Breast epithelium (tissue), 4 donors: ENCODE measurements at regions not wholly inside any gene's neighbourhood (a gene's known extent, or its start where the extent isn't known, plus 50 kb on each side); places are given as distances from the start of the nearest gene placed in this dataset.
A peak's percentile ranks its signal among the peaks of the same experiment; 100 is the strongest.

Experiments used
- DNase-seq, 2 donors: peaks; one replicate each; pipeline ENCODE4 v3.0.0-alpha.2; 2019; ENCODE audit warnings: low spot score in 2 of 2
- H3K27ac ChIP-seq, 2 donors: fragments of 200-600 bp; sonication (generic) in 1 of 2; one replicate each; pipeline ENCODE4 v1.5.1; 2016 to 2019; ENCODE audit warnings: mild to moderate bottlenecking in 1 of 2
- H3K27me3 ChIP-seq, 2 donors: fragments of 200-600 bp; sonication (generic) in 1 of 2; one replicate each; pipeline versions ENCODE4 v1.5.1 to v1.6.0; 2017 to 2019; ENCODE audit warnings: control low read depth in 1 of 2, mild to moderate bottlenecking in 1 of 2
- H3K36me3 ChIP-seq: fragments of 200-600 bp; one replicate; pipeline ENCODE4 v1.5.1; 2019
- H3K4me1 ChIP-seq, 2 donors: fragments of 200-600 bp; sonication (generic); one replicate each; pipeline ENCODE4 v1.5.1; 2016 to 2019; ENCODE audit warnings: control low read depth in 1 of 2
- H3K4me3 ChIP-seq, 3 donors: fragments of 200-600 bp; sonication (generic); 1 replicate in 2 of 3; 2 replicates in 1 of 3; pipeline ENCODE4 v1.5.1; 2016 to 2019; ENCODE audit warnings: mild to moderate bottlenecking in 3 of 3, moderate library complexity in 2 of 3
- H3K9me3 ChIP-seq, 2 donors: fragments of 200-600 bp; sonication (generic) in 1 of 2; one replicate each; pipeline ENCODE4 v1.5.1; 2016 to 2019; ENCODE audit warnings: control low read depth in 1 of 2
- POLR2A ChIP-seq: fragments of 450-650 bp; IDR thresholded peaks from one replicate; pipeline ENCODE4 v1.6.1; 2016; ENCODE audit warnings: antibody characterized with exemption, mild to moderate bottlenecking, moderate library complexity
- POLR2AphosphoS5 ChIP-seq, 3 donors: sonication (generic); formaldehyde crosslinking; IDR thresholded peaks; one replicate each; pipeline ENCODE4 v1.6.1; 2017; ENCODE audit warnings: antibody characterized with exemption in 3 of 3
- intact Hi-C: fragments of 100-400 bp; cut with DNase I; formaldehyde crosslinking; loops from one replicate; pipeline ENCODE4 v1.15.1; 2023; ENCODE audit warnings: low total_unique reads
- TF ChIP-seq, protein P1 (sequence below), 3 donors: fragments of 450-650 bp; IDR thresholded peaks; one replicate each; pipeline ENCODE4 v1.5.1; 2016 to 2017; ENCODE audit warnings: antibody characterized with exemption in 3 of 3, mild to moderate bottlenecking in 3 of 3, moderate library complexity in 3 of 3

DNA sequence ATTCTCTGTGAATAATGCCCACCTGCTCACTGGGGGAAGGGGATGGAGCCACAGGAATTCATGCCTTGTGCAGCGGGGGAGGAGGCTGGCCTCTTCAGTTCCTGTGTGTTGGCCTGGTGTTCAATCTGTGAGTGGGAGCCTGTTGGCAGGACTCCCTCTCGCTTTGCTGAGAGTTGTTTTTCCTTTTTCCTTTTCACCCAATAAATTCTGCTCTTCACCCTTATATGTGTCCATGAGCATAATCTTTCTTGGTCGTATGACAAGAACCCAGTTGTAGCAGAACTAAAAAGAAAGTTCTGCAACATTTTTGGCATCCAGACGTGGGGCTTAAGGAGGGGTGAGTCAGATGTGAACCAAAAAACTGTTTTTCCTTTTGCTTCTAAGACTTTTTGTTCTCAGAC lies 235.2 kb upstream of the HDX start:
- peaks cover 0 to 38% of the 10 kb centered on the region in 2 donors for H3K27me3 ChIP-seq
- H3K27ac ChIP-seq: peak overlapping the region in 1 of 2 donors; percentile 71
- no peak overlapping the region for H3K4me3 ChIP-seq
- H3K9me3 ChIP-seq: no peaks in the 10 kb centered on the region
- H3K4me1 ChIP-seq: no peaks in the 10 kb centered on the region
- H3K36me3 ChIP-seq: no peaks in the 10 kb centered on the region
- no peak for DNase-seq
- intact Hi-C loops: no loop called here
- no peak for TF ChIP-seq POLR2AphosphoS5 (IDR thresholded peaks at IDR 0.05)
- TF ChIP-seq POLR2A: no peak
- TF ChIP-seq, protein P1, sequence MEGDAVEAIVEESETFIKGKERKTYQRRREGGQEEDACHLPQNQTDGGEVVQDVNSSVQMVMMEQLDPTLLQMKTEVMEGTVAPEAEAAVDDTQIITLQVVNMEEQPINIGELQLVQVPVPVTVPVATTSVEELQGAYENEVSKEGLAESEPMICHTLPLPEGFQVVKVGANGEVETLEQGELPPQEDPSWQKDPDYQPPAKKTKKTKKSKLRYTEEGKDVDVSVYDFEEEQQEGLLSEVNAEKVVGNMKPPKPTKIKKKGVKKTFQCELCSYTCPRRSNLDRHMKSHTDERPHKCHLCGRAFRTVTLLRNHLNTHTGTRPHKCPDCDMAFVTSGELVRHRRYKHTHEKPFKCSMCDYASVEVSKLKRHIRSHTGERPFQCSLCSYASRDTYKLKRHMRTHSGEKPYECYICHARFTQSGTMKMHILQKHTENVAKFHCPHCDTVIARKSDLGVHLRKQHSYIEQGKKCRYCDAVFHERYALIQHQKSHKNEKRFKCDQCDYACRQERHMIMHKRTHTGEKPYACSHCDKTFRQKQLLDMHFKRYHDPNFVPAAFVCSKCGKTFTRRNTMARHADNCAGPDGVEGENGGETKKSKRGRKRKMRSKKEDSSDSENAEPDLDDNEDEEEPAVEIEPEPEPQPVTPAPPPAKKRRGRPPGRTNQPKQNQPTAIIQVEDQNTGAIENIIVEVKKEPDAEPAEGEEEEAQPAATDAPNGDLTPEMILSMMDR (IDR thresholded peaks at IDR 0.05): no peak

DNA sequence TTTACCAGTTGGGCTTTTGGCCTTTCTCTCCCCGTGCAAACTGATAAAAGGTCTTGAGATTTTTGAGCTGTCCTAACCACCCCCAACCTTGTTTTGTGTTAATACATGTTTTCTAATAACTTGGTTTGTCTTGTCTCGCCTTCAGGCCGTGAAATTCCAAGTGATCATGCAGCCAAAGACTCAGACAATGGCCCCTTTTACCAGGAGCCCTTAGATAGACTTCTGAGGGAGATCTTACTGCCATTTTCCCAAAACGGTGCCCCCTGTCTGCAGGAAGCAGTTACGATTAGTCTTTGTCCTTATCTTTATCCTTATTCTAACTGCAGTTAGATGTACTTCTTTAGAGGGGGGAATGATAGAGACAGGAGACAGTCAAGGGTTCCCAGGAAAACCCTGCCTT lies 245.3 kb upstream of the HDX start:
- intact Hi-C loops: no loop called here
- TF ChIP-seq POLR2AphosphoS5 (IDR thresholded peaks at IDR 0.05) (no peak), POLR2A (no peak)
- TF ChIP-seq, protein P1 (IDR thresholded peaks at IDR 0.05): no peak

DNA sequence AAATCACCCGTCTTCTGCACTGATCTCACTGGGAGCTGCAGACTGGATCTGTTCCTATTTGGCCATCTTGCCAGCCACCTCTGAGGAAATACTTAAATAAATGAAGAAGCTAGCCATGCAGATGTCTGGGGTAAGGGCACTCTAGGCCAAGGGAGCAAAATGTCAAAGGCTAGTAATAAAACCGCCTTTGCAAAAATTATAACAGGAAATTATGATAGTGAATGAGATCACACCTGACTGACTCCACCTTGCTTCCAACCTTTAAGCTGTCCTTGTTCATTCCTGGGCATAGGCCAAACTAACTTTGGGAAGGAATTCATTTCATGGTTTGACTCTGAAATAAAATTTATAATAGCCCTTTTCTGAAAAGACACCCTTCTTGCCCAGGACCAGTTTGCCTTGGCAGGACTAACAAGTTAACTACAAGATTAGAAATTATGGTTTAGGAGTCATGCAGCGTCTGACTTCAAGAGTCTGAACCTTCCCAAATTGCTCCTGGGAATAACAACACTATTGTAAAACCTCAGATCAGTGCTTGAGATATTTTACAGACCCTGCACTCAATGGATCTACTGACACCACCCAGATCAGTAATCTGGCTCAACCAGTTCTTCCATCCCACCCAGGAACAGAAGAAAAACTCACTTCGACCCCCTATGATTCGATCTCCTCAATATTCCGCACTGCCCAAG lies 246.9 kb upstream of the HDX start:
- Histone ChIP-seq H3K4me1 (no peaks in the 10 kb centered on the region), H3K9me3 (peaks cover 0 to 5% of the 10 kb centered on the region in 2 donors), H3K4me3 (no peak overlapping the region), H3K27ac (no peak overlapping the region), H3K36me3 (no peaks in the 10 kb centered on the region), H3K27me3 (peaks cover 0 to 32% of the 10 kb centered on the region in 2 donors)
- DNase-seq: no peak
- TF ChIP-seq POLR2A: no peak
- TF ChIP-seq POLR2AphosphoS5 (IDR thresholded peaks at IDR 0.05): no peak
- TF ChIP-seq, protein P1 (IDR thresholded peaks at IDR 0.05): no peak
- intact Hi-C loops: no loop called here

More for the DNA sequence above, 245.3 kb upstream of the HDX start:
- Histone ChIP-seq H3K4me1 (no peaks in the 10 kb centered on the region), H3K27ac (no peak overlapping the region), H3K9me3 (peaks cover 0 to 5% of the 10 kb centered on the region in 2 donors), H3K27me3 (peaks cover 0 to 32% of the 10 kb centered on the region in 2 donors), H3K36me3 (no peaks in the 10 kb centered on the region), H3K4me3 (no peak overlapping the region)
- DNase-seq: no peak

GRCh38 chrX:84760560-84760959 lies 243.1 kb upstream of the APOOL start:
- Histone ChIP-seq H3K9me3 (no peaks in the 10 kb centered on the region), H3K27me3 (peaks cover 0 to 5% of the 10 kb centered on the region in 2 donors), H3K4me3 (no peak overlapping the region), H3K27ac (no peak overlapping the region), H3K36me3 (no peaks in the 10 kb centered on the region), H3K4me1 (no peaks in the 10 kb centered on the region)
- TF ChIP-seq POLR2AphosphoS5 (IDR thresholded peaks at IDR 0.05) (no peak), POLR2A (no peak)
- intact Hi-C loops: no loop called here
- no peak for DNase-seq

DNA sequence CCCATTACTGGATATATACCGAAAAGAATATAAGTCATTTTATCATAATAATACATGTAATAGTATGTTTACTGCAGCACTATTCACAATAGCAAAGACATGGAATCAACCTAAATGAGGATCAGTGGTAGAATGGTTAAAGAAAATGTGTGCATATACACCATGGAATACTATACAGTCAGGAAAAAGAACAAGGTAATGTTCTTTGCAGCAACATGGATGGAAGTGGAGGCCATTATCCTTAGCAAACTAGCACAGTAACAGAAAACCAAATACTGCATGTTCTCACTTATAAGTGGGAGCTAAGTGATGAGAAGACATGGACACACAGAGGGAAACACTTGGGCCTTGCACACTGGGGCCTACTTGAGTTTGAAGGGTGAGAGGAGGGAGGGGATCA lies 207.4 kb upstream of the APOOL start:
- Histone ChIP-seq H3K27me3 (no peaks in the 10 kb centered on the region), H3K27ac (no peak overlapping the region), H3K4me3 (no peak overlapping the region), H3K36me3 (no peaks in the 10 kb centered on the region), H3K4me1 (no peaks in the 10 kb centered on the region), H3K9me3 (peaks cover 0 to 24% of the 10 kb centered on the region in 2 donors)
- TF ChIP-seq POLR2A (no peak), POLR2AphosphoS5 (IDR thresholded peaks at IDR 0.05) (no peak)
- TF ChIP-seq, protein P1 (IDR thresholded peaks at IDR 0.05): no peak
- intact Hi-C loops: no loop called here
- DNase-seq: no peak
